DOHH2 (cell line): ENCODE measurements at regions not wholly inside any gene's neighbourhood (a gene's known extent, or its start where the extent isn't known, plus 50 kb on each side); places are given as distances from the start of the nearest gene placed in this dataset.

Experiments used
- H3F3A ChIP-seq: fragments of 200-600 bp; sonication (generic), shearing (Covaris generic); 2 replicates; pipeline ENCODE4 v1.6.0; 2016; ENCODE audit warnings: antibody characterized with exemption, mild to moderate bottlenecking; ENCODE audit not compliant: control insufficient read depth, insufficient read depth
- H3K27ac ChIP-seq: fragments of 200-600 bp; sonication (generic); 2 replicates; pipeline ENCODE4 v1.5.1; 2014; ENCODE audit warnings: low read depth, mild to moderate bottlenecking, low read length, moderate library complexity
- H3K27me3 ChIP-seq: fragments of 200-600 bp; sonication (generic); 2 replicates; pipeline ENCODE4 v1.6.1; 2014; ENCODE audit warnings: mild to moderate bottlenecking, low read length, mixed read lengths; ENCODE audit not compliant: control insufficient read depth
- H3K36me3 ChIP-seq: fragments of 200-600 bp; sonication (generic); 2 replicates; pipeline ENCODE4 v1.6.1; 2014; ENCODE audit warnings: mild to moderate bottlenecking, low read length, moderate library complexity, mixed read lengths; ENCODE audit not compliant: control insufficient read depth
- H3K4me1 ChIP-seq: fragments of 200-600 bp; sonication (generic); 2 replicates; pipeline ENCODE4 v1.6.1; 2014; ENCODE audit warnings: mild to moderate bottlenecking, low read length, mixed read lengths; ENCODE audit not compliant: control insufficient read depth
- H3K4me2 ChIP-seq: fragments of 200-600 bp; sonication (generic); 2 replicates; pipeline ENCODE4 v1.6.0; 2014; ENCODE audit warnings: mild to moderate bottlenecking, low read length, moderate library complexity
- H3K4me3 ChIP-seq: fragments of 200-600 bp; sonication (generic); 2 replicates; pipeline ENCODE4 v1.5.1; 2014; ENCODE audit warnings: mild to moderate bottlenecking, low read length, mixed read lengths
- H3K79me2 ChIP-seq: fragments of 200-600 bp; sonication (generic); 2 replicates; pipeline ENCODE4 v1.6.1; 2014; ENCODE audit warnings: mild to moderate bottlenecking, low read length, mixed read lengths; ENCODE audit not compliant: control insufficient read depth
- H3K9me2 ChIP-seq: fragments of 200-600 bp; sonication (generic); replicated peaks from 2 replicates; pipeline ENCODE4 v1.6.1; 2014; ENCODE audit warnings: mild to moderate bottlenecking, low read length, mixed read lengths; ENCODE audit not compliant: control insufficient read depth
- H3K9me3 ChIP-seq: fragments of 200-600 bp; sonication (generic); 2 replicates; pipeline ENCODE4 v1.6.1; 2014; ENCODE audit warnings: antibody characterized with exemption, low read length, mixed read lengths; ENCODE audit not compliant: control insufficient read depth, insufficient read depth
- H4K20me1 ChIP-seq: fragments of 200-600 bp; sonication (generic); 2 replicates; pipeline ENCODE4 v1.6.0; 2014; ENCODE audit warnings: low read depth, mild to moderate bottlenecking, antibody characterized with exemption, low read length, moderate library complexity; ENCODE audit not compliant: control insufficient read depth, insufficient read depth
- EZH2phosphoT487 ChIP-seq: fragments of 200-600 bp; sonication (generic); IDR thresholded peaks from 2 replicates; pipeline ENCODE4 v1.6.1; 2017; ENCODE audit warnings: borderline replicate concordance, mild to moderate bottlenecking, antibody characterized with exemption, low read length, moderate library complexity, mixed read lengths
- TF ChIP-seq, protein P1 (sequence below): fragments of 200-600 bp; sonication (generic); IDR thresholded peaks from one replicate; pipeline ENCODE4 v1.5.1; 2014; ENCODE audit warnings: antibody characterized with exemption, mild to moderate bottlenecking, low read depth, low read length; ENCODE audit not compliant: poor library complexity, severe bottlenecking

DNA sequence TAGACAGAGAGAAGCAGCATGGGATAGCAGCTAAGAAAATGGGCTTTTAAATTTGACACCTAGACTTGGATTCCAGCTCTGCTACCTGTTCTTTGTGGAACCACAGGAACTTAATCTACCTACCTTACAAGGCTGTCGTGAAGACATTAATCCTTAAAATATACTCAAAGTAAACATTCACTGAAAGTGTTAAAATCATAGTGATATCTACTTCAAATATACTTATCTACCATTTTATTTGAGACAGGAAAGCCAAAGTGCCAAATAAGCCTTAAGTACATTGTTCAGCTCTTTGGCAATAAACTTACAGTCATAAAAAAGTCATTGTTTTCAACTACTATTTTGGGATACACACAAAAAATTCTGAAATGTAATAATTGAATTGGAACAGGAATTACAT lies 295.0 kb upstream of the PITX2 start:
- H3K79me2 ChIP-seq = no peaks in the 10 kb centered on the region
- H3K27me3 ChIP-seq = no peaks in the 10 kb centered on the region
- no peak overlapping the region for H3K4me2 ChIP-seq
- no peaks in the 10 kb centered on the region for H3K36me3 ChIP-seq
- no peaks in the 10 kb centered on the region for H3K4me1 ChIP-seq
- no peaks in the 10 kb centered on the region for H4K20me1 ChIP-seq
- no peak overlapping the region for H3K27ac ChIP-seq
- no peaks in the 10 kb centered on the region for H3K9me3 ChIP-seq
- no peaks in the 10 kb centered on the region for H3F3A ChIP-seq
- no peak for TF ChIP-seq EZH2phosphoT487
- TF ChIP-seq, protein P1, sequence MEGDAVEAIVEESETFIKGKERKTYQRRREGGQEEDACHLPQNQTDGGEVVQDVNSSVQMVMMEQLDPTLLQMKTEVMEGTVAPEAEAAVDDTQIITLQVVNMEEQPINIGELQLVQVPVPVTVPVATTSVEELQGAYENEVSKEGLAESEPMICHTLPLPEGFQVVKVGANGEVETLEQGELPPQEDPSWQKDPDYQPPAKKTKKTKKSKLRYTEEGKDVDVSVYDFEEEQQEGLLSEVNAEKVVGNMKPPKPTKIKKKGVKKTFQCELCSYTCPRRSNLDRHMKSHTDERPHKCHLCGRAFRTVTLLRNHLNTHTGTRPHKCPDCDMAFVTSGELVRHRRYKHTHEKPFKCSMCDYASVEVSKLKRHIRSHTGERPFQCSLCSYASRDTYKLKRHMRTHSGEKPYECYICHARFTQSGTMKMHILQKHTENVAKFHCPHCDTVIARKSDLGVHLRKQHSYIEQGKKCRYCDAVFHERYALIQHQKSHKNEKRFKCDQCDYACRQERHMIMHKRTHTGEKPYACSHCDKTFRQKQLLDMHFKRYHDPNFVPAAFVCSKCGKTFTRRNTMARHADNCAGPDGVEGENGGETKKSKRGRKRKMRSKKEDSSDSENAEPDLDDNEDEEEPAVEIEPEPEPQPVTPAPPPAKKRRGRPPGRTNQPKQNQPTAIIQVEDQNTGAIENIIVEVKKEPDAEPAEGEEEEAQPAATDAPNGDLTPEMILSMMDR = no peak
- H3K4me3 ChIP-seq = no peak overlapping the region
- H3K9me2 ChIP-seq = no peaks in the 10 kb centered on the region

DNA sequence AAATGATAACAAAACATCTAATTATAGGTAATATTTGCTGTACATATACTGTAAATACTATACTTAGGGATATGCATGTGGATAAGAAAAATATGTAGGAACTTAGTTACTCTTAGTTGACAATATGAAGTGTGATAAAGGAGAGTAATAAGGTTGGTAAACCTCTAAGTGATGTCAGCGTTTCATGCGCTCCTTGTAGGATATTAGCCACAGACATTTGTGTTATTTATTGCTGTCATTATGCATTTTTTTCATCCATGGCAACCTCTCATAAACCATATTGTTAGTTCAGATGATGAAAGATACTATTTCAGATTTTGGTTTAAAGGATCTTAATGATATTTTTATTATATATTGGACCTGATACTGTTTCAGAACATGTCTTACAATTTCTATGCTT lies 298.1 kb upstream of the PITX2 start:
- Histone ChIP-seq H3K4me2 (no peak overlapping the region), H4K20me1 (no peaks in the 10 kb centered on the region), H3K4me3 (no peak overlapping the region), H3K9me2 (no peaks in the 10 kb centered on the region), H3F3A (no peaks in the 10 kb centered on the region), H3K79me2 (no peaks in the 10 kb centered on the region), H3K27me3 (no peaks in the 10 kb centered on the region), H3K4me1 (no peaks in the 10 kb centered on the region), H3K9me3 (no peaks in the 10 kb centered on the region), H3K27ac (no peak overlapping the region), H3K36me3 (no peaks in the 10 kb centered on the region)
- TF ChIP-seq, protein P1 = no peak
- no peak for TF ChIP-seq EZH2phosphoT487

DNA sequence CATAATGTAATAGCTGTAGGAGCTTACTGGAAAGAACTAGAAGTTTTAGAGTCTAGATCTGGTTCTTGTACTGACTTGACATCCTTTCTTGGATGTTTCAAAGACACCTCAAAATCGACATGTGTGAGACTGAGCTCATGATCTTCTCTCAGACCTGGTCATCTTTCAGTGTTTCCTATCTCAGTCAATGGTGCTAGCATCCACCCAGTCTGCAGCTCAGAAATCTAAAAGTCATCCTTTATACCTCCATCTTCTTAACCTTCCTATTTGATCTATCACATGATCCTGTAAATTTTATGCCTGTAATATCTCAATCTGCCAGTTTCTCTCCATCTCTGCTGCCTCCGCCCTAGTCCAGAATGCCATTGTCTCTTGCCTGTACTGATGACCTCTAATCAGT lies 301.9 kb upstream of the PITX2 start:
- Histone ChIP-seq H4K20me1 (no peaks in the 10 kb centered on the region), H3K79me2 (no peaks in the 10 kb centered on the region), H3K9me2 (no peaks in the 10 kb centered on the region), H3K36me3 (no peaks in the 10 kb centered on the region), H3K27ac (no peak overlapping the region), H3K9me3 (no peaks in the 10 kb centered on the region), H3K4me1 (no peaks in the 10 kb centered on the region), H3F3A (no peaks in the 10 kb centered on the region), H3K4me3 (no peak overlapping the region), H3K4me2 (no peak overlapping the region), H3K27me3 (no peaks in the 10 kb centered on the region)
- TF ChIP-seq EZH2phosphoT487 = no peak
- TF ChIP-seq, protein P1 = no peak

DNA sequence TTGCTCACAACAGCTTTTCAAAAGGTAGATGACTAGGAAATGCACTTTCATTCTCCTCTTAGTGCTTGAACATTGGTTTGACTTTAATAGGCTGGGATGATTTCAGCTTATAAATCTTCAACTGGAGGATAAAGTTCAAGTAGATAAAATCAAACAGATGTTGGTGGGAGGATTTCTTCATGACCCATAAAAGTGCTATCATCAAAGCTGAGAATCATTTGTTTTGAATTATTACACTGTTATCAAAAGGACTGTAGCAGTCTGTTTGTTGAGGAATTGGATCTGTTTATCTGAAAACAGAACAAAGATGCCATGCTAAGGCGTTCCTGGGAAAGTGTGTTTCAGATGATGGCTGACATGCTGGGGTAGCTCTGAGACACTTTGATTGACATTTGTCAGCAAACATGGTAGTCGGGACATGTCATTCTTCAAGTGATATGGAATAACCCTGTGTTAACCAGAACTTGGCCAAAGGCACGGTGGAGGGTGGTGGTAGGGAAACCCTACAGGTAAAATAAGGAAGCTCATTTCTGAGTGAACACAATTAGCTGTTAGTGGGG lies 304.0 kb upstream of the PITX2 start:
- Histone ChIP-seq H3K27me3 (no peaks in the 10 kb centered on the region), H4K20me1 (no peaks in the 10 kb centered on the region)

More for the DNA sequence above, 304.0 kb upstream of the PITX2 start:
- TF ChIP-seq, protein P1 = no peak
- no peak for TF ChIP-seq EZH2phosphoT487
- Histone ChIP-seq H3K9me3 (no peaks in the 10 kb centered on the region), H3K4me2 (no peak overlapping the region), H3K79me2 (no peaks in the 10 kb centered on the region), H3K4me3 (no peak overlapping the region), H3K27ac (no peak overlapping the region), H3K4me1 (no peaks in the 10 kb centered on the region), H3K36me3 (no peaks in the 10 kb centered on the region), H3K9me2 (no peaks in the 10 kb centered on the region), H3F3A (no peaks in the 10 kb centered on the region)
